ACC112 (cell line): ENCODE measurements at regions not wholly inside any gene's neighbourhood (a gene's known extent, or its start where the extent isn't known, plus 50 kb on each side); places are given as distances from the start of the nearest gene placed in this dataset.
"Not testable (repeated sequence)": the region's sequence is repeated elsewhere in the genome, so short reads cannot be mapped to it uniquely, and the experiment has no call there.

Experiments
- H2AFZ ChIP-seq: fragments of 200-600 bp; sonication (generic); one replicate; pipeline ENCODE4 v1.6.0; 2017; ENCODE audit warnings: antibody characterized with exemption, low read length; ENCODE audit not compliant: unreplicated experiment
- H3K27ac ChIP-seq: fragments of 200-600 bp; sonication (generic); 2 replicates; pipeline ENCODE4 v1.5.1; 2014; ENCODE audit warnings: low read depth, mild to moderate bottlenecking, antibody characterized with exemption, low read length, moderate library complexity
- H3K27me3 ChIP-seq: fragments of 200-600 bp; sonication (generic); 2 replicates; pipeline ENCODE4 v1.6.1; 2014; ENCODE audit warnings: mild to moderate bottlenecking, antibody characterized with exemption, low read length, moderate library complexity, mixed read lengths; ENCODE audit not compliant: insufficient read depth
- H3K36me3 ChIP-seq: fragments of 200-600 bp; sonication (generic); 2 replicates; pipeline ENCODE4 v1.6.1; 2016; ENCODE audit warnings: mild to moderate bottlenecking, antibody characterized with exemption, low read length, moderate library complexity, mixed read lengths; ENCODE audit not compliant: insufficient read depth
- H3K4me1 ChIP-seq: fragments of 200-600 bp; sonication (generic); one replicate; pipeline ENCODE4 v1.6.1; 2016; ENCODE audit warnings: low read length, mixed read lengths; ENCODE audit not compliant: insufficient read depth, unreplicated experiment, control insufficient read depth
- H3K4me3 ChIP-seq: fragments of 200-600 bp; sonication (generic); 2 replicates; pipeline ENCODE4 v1.5.1; 2014; ENCODE audit warnings: mild to moderate bottlenecking, low read depth, low read length
- H3K79me2 ChIP-seq: fragments of 200-600 bp; sonication (generic); one replicate; pipeline ENCODE4 v1.6.0; 2016; ENCODE audit warnings: low read length; ENCODE audit not compliant: control insufficient read depth, unreplicated experiment, insufficient read depth

DNA sequence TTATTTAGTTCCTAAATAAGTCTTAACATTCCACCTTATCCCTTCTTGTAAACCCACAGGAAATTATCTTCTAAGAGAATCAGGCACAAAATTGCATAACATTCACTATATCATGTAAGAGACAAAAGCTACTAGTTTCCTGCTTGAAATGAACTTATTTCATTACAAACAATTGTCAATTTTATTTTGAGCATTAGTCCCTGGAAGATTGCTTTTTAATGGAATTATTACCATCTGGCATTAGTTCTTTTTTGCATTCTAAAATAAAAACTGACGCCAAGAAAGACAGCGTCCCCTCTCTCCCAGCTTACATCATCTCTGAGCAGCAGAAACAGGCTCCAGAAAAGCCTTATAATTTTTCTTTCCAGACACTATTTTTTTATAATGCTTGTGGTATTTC, 121.8 kb downstream of the NOC3L start:
- no peaks in the 10 kb centered on the region for H3K27me3 ChIP-seq
- H3K4me3 ChIP-seq, result no peak overlapping the region
- H3K36me3 ChIP-seq, result no peaks in the 10 kb centered on the region
- H3K27ac ChIP-seq, result no peak overlapping the region
- H2AFZ ChIP-seq, result no peak overlapping the region
- no peaks in the 10 kb centered on the region for H3K4me1 ChIP-seq
- H3K79me2 ChIP-seq, result no peaks in the 10 kb centered on the region

- no peak overlapping the region for H3K4me3 ChIP-seq
- no peaks in the 10 kb centered on the region for H3K27me3 ChIP-seq
- H3K27ac ChIP-seq, result no peak overlapping the region
- no peaks in the 10 kb centered on the region for H3K4me1 ChIP-seq
- H2AFZ ChIP-seq, result no peak overlapping the region
- no peaks in the 10 kb centered on the region for H3K79me2 ChIP-seq
- H3K36me3 ChIP-seq, result no peaks in the 10 kb centered on the region
Measured at GRCh38 chr10:94251098-94251497, 111.6 kb downstream of the NOC3L start.

- Histone ChIP-seq H3K4me1 (no peaks in the 10 kb centered on the region), H3K4me3 (no peak overlapping the region), H3K79me2 (no peaks in the 10 kb centered on the region), H3K36me3 (no peaks in the 10 kb centered on the region), H3K27me3 (no peaks in the 10 kb centered on the region), H2AFZ (no peak overlapping the region), H3K27ac (no peak overlapping the region)
Measured at GRCh38 chr10:94251568-94251967, 111.2 kb downstream of the NOC3L start.

DNA sequence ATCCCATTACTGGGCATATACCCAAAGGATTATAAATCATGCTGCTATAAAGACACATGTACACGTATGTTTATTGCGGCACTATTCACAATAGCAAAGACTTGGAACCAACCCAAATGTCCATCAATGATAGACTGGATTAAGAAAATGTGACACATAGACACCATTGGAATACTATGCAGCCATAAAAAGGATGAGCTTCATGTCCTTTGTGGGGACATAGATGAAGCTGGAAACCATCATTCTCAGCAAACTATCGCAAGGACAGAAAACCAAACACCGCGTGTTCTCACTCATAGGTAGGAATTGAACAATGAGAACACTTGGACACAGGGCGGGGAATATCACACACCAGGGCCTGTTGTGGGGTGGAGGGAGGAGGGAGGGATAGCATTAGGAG, 105.3 kb downstream of the NOC3L start:
- not testable (repeated sequence) for H2AFZ ChIP-seq, H3K27me3 ChIP-seq, H3K36me3 ChIP-seq, H3K79me2 ChIP-seq, H3K4me1 ChIP-seq, H3K27ac ChIP-seq, H3K4me3 ChIP-seq

DNA sequence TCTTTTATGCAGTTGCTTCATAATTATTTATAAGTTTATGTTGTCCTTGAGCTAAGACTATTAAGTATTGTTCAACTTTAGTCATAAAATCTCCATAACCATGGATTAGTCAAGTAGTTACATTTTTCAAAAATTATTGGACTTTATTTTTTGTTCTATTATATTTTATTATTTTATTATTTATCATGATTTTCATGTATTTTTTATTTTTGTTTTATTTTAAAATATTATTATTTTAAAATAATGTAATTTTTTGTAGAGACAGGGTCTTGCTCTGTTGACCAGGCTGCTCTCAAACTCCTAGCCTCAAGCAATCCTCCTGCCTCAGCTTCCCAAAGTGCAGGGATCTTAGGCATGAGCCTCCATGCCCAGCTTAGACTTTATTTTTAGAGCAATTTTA, 102.3 kb downstream of the NOC3L start:
- H3K27ac ChIP-seq, result no peak overlapping the region
- H3K27me3 ChIP-seq, result no peaks in the 10 kb centered on the region
- H3K79me2 ChIP-seq, result no peaks in the 10 kb centered on the region
- no peak overlapping the region for H3K4me3 ChIP-seq
- 0 out of 2 replicates have a peak, but pooled peaks cover 4% of the 10 kb centered on the region for H3K36me3 ChIP-seq
- H2AFZ ChIP-seq, result no peak overlapping the region
- no peaks in the 10 kb centered on the region for H3K4me1 ChIP-seq

DNA sequence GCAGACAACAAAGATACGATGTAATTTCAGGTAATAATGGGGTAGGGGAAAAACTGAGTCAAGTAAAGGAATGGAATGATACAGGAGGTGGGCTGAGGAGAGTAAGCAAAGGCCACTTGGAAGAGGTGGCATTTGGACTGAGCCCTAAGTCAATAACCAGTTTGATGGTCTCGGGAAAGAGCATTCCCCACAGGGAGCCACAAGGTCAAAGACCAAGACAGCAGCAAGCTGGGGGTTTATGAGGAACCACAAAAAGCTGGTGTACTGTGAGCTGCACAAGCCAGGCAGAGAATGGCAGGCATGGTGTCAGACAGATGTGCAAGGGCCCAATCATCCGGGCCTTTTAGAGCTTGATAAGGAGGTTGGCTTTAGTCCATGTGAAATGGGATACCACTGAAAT, 98.7 kb downstream of the NOC3L start:
- Histone ChIP-seq H3K4me1 (no peaks in the 10 kb centered on the region), H3K27ac (no peak overlapping the region), H2AFZ (no peak overlapping the region), H3K27me3 (no peaks in the 10 kb centered on the region), H3K79me2 (no peaks in the 10 kb centered on the region), H3K36me3 (0 out of 2 replicates have a peak, but pooled peaks cover 4% of the 10 kb centered on the region), H3K4me3 (no peak overlapping the region)

- Histone ChIP-seq H3K27ac (no peak overlapping the region), H3K4me1 (no peaks in the 10 kb centered on the region), H2AFZ (no peak overlapping the region), H3K79me2 (no peaks in the 10 kb centered on the region), H3K4me3 (no peak overlapping the region), H3K36me3 (0 out of 2 replicates have a peak, but pooled peaks cover 4% of the 10 kb centered on the region), H3K27me3 (no peaks in the 10 kb centered on the region)
Measured at GRCh38 chr10:94266091-94266490, 96.6 kb downstream of the NOC3L start.

DNA sequence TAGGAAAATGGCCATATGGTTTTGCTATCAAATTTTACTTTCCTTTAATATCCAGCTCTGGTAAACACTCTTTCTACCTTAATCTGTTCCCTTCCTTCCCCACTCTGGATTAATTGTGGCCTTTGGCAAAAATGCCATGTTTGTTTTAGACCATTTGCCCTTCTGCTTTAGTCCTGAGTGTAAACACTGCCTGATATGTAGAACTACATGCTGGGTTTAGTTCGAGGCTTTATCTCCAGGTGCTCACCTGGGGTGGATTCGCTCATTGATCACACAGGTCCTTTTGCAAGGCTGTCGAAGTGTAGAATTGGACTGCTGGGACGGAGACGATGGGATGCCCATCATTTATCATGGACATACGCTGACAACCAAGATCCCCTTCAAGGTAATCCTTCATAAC, 94.1 kb downstream of the NOC3L start:
- Histone ChIP-seq H3K27me3 (no peaks in the 10 kb centered on the region), H3K4me3 (no peak overlapping the region), H2AFZ (no peak overlapping the region), H3K27ac (no peak overlapping the region), H3K4me1 (no peaks in the 10 kb centered on the region), H3K79me2 (no peaks in the 10 kb centered on the region), H3K36me3 (peaks cover 6% of the 10 kb centered on the region)

GRCh38 chr10:94274142-94274787, 88.5 kb downstream of the NOC3L start:
- Histone ChIP-seq H3K4me3 (no peak overlapping the region), H3K79me2 (no peaks in the 10 kb centered on the region), H2AFZ (no peak overlapping the region), H3K27ac (no peak overlapping the region), H3K36me3 (peaks cover 6% of the 10 kb centered on the region), H3K4me1 (no peaks in the 10 kb centered on the region), H3K27me3 (no peaks in the 10 kb centered on the region)

DNA sequence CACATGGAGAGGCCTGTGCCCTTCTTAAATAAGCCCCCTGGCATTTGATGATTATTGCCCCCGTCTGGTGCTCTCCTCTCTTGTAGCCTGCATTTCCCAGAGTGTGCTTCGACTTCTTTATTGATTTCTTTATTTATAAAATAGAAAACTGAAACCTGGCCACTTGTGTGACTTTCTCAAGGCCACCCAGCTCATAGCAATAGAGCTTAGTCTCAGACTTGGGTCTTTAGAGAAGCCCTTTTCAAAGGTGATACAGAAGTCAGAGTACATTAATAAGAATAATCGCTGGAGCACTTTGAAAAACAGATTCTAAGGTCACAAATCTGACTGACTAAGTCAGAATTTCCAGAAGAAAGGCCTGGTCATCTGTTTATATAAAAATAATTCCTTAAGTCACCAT, 86.6 kb downstream of the NOC3L start:
- Histone ChIP-seq H2AFZ (no peak overlapping the region), H3K4me1 (no peaks in the 10 kb centered on the region), H3K4me3 (no peak overlapping the region), H3K27ac (no peak overlapping the region), H3K27me3 (no peaks in the 10 kb centered on the region), H3K79me2 (no peaks in the 10 kb centered on the region), H3K36me3 (peaks cover 6% of the 10 kb centered on the region)

DNA sequence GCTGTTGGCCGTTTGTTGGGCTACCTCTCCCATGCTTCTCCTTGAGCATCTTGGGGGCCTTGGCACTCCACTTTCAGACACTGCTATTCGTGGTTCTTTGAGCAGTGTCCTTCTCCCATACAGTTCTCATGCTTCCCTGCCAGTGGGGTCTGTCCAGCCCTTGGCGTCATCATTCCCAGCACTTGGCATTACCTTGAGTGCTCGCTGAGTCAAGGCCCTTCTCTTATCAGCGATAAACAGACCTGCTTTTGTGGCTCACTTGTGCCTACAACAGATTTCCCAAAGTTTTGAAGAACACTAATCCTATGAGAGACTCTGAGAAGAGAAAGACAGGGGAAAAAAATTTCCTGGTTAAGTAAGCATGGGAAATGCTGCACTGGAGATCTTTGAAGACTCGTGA, 85.3 kb downstream of the NOC3L start:
- Histone ChIP-seq H3K27ac (no peak overlapping the region), H3K79me2 (no peaks in the 10 kb centered on the region), H3K4me3 (no peak overlapping the region), H3K4me1 (peaks cover 4% of the 10 kb centered on the region), H2AFZ (no peak overlapping the region), H3K27me3 (no peaks in the 10 kb centered on the region), H3K36me3 (no peaks in the 10 kb centered on the region; the same call in 1 of the 2 replicates)
